ENCODE measurements at regions not wholly inside any gene's neighbourhood (a gene's known extent, or its start where the extent isn't known, plus 50 kb on each side); places are given as distances from the start of the nearest gene placed in this dataset.
"Not testable (repeated sequence)": the region's sequence is repeated elsewhere in the genome, so short reads cannot be mapped to it uniquely, and the experiment has no call there.

- H3K4me1 ChIP-seq (ENCODE audit: insufficient read depth, low read length), result peaks cover 25% of the 10 kb centered on the region
- no peaks in the 10 kb centered on the region for H3K27me3 ChIP-seq (ENCODE audit: insufficient read depth, low read length)
- H3K27ac ChIP-seq (ENCODE audit: low read length), result peak overlapping the region; percentile 45
- no peaks in the 10 kb centered on the region for H3K36me3 ChIP-seq (ENCODE audit: insufficient read depth, low read depth, low read length)
- H3K4me3 ChIP-seq (ENCODE audit: low read length), result peak overlapping the region; percentile 27; the same call in 1 of the 2 replicates
- H3K9ac ChIP-seq (ENCODE audit: low read depth, low read length), result peak overlapping the region; percentile 40; the same call in 1 of the 2 replicates
- H3K9me3 ChIP-seq (ENCODE audit: insufficient read depth, low read depth, low read length), result no peaks in the 10 kb centered on the region
Observed at GRCh38 chr10:32139223-32140073, 83.2 kb upstream of the KIF5B start.

- not testable (repeated sequence) for H3K36me3 ChIP-seq (ENCODE audit: insufficient read depth, low read depth, low read length); H3K4me3 ChIP-seq (ENCODE audit: low read length); H3K27me3 ChIP-seq (ENCODE audit: insufficient read depth, low read length); H3K27ac ChIP-seq (ENCODE audit: low read length); H3K9me3 ChIP-seq (ENCODE audit: insufficient read depth, low read depth, low read length); H3K9ac ChIP-seq (ENCODE audit: low read depth, low read length)
- H3K4me1 ChIP-seq (ENCODE audit: insufficient read depth, low read length), result peaks cover 25% of the 10 kb centered on the region
Observed at GRCh38 chr10:32136927-32137326, 80.7 kb upstream of the KIF5B start.

GRCh38 chr10:32135796-32136195, 79.6 kb upstream of the KIF5B start:
- not testable (repeated sequence) for H3K27me3 ChIP-seq (ENCODE audit: insufficient read depth, low read length); H3K9me3 ChIP-seq (ENCODE audit: insufficient read depth, low read depth, low read length); H3K27ac ChIP-seq (ENCODE audit: low read length); H3K4me3 ChIP-seq (ENCODE audit: low read length); H3K36me3 ChIP-seq (ENCODE audit: insufficient read depth, low read depth, low read length); H3K9ac ChIP-seq (ENCODE audit: low read depth, low read length)
- H3K4me1 ChIP-seq (ENCODE audit: insufficient read depth, low read length), result peaks cover 23% of the 10 kb centered on the region

- H3K27me3 ChIP-seq (ENCODE audit: insufficient read depth, low read length), result no peaks in the 10 kb centered on the region
- H3K4me3 ChIP-seq (ENCODE audit: low read length), result no peak overlapping the region
- no peak overlapping the region for H3K27ac ChIP-seq (ENCODE audit: low read length)
- H3K4me1 ChIP-seq (ENCODE audit: insufficient read depth, low read length), result no peaks in the 10 kb centered on the region; the same call in 1 of the 2 replicates
- H3K9ac ChIP-seq (ENCODE audit: low read depth, low read length), result peak overlapping the region; percentile 45; the same call in 1 of the 2 replicates
- H3K9me3 ChIP-seq (ENCODE audit: insufficient read depth, low read depth, low read length), result no peaks in the 10 kb centered on the region
- H3K36me3 ChIP-seq (ENCODE audit: insufficient read depth, low read depth, low read length), result no peaks in the 10 kb centered on the region
Observed at GRCh38 chr10:32132357-32132946, 76.2 kb upstream of the KIF5B start.

GRCh38 chr10:32131388-32131787, 75.2 kb upstream of the KIF5B start:
- no peaks in the 10 kb centered on the region for H3K27me3 ChIP-seq (ENCODE audit: insufficient read depth, low read length)
- no peak overlapping the region for H3K9ac ChIP-seq (ENCODE audit: low read depth, low read length)
- no peak overlapping the region for H3K27ac ChIP-seq (ENCODE audit: low read length)
- H3K9me3 ChIP-seq (ENCODE audit: insufficient read depth, low read depth, low read length), result no peaks in the 10 kb centered on the region
- no peak overlapping the region for H3K4me3 ChIP-seq (ENCODE audit: low read length)
- H3K4me1 ChIP-seq (ENCODE audit: insufficient read depth, low read length), result no peaks in the 10 kb centered on the region; the same call in 1 of the 2 replicates
- no peaks in the 10 kb centered on the region for H3K36me3 ChIP-seq (ENCODE audit: insufficient read depth, low read depth, low read length)

- Histone ChIP-seq H3K4me3 (ENCODE audit: low read length) (no peak overlapping the region), H3K27me3 (ENCODE audit: insufficient read depth, low read length) (no peaks in the 10 kb centered on the region), H3K9ac (ENCODE audit: low read depth, low read length) (no peak overlapping the region), H3K27ac (ENCODE audit: low read length) (no peak overlapping the region), H3K36me3 (ENCODE audit: insufficient read depth, low read depth, low read length) (no peaks in the 10 kb centered on the region), H3K4me1 (ENCODE audit: insufficient read depth, low read length) (no peaks in the 10 kb centered on the region; the same call in 1 of the 2 replicates), H3K9me3 (ENCODE audit: insufficient read depth, low read depth, low read length) (no peaks in the 10 kb centered on the region)
Observed at GRCh38 chr10:32130788-32131187, 74.6 kb upstream of the KIF5B start.

- H3K27me3 ChIP-seq (ENCODE audit: insufficient read depth, low read length), result no peaks in the 10 kb centered on the region
- H3K4me3 ChIP-seq (ENCODE audit: low read length), result no peak overlapping the region
- H3K27ac ChIP-seq (ENCODE audit: low read length), result no peak overlapping the region
- H3K9me3 ChIP-seq (ENCODE audit: insufficient read depth, low read depth, low read length), result no peaks in the 10 kb centered on the region
- no peaks in the 10 kb centered on the region for H3K4me1 ChIP-seq (ENCODE audit: insufficient read depth, low read length)
- H3K36me3 ChIP-seq (ENCODE audit: insufficient read depth, low read depth, low read length), result no peaks in the 10 kb centered on the region
- H3K9ac ChIP-seq (ENCODE audit: low read depth, low read length), result no peak overlapping the region
Observed at GRCh38 chr10:32125023-32125422, 68.8 kb upstream of the KIF5B start.

- Histone ChIP-seq H3K36me3 (ENCODE audit: insufficient read depth, low read depth, low read length) (no peaks in the 10 kb centered on the region), H3K4me3 (ENCODE audit: low read length) (no peak overlapping the region), H3K4me1 (ENCODE audit: insufficient read depth, low read length) (no peaks in the 10 kb centered on the region), H3K9me3 (ENCODE audit: insufficient read depth, low read depth, low read length) (no peaks in the 10 kb centered on the region), H3K9ac (ENCODE audit: low read depth, low read length) (no peak overlapping the region), H3K27me3 (ENCODE audit: insufficient read depth, low read length) (no peaks in the 10 kb centered on the region), H3K27ac (ENCODE audit: low read length) (no peak overlapping the region)
Observed at GRCh38 chr10:32123021-32123420, 66.8 kb upstream of the KIF5B start.

- Histone ChIP-seq H3K9me3 (ENCODE audit: insufficient read depth, low read depth, low read length) (no peaks in the 10 kb centered on the region), H3K4me3 (ENCODE audit: low read length) (no peak overlapping the region), H3K36me3 (ENCODE audit: insufficient read depth, low read depth, low read length) (no peaks in the 10 kb centered on the region), H3K9ac (ENCODE audit: low read depth, low read length) (no peak overlapping the region), H3K27me3 (ENCODE audit: insufficient read depth, low read length) (no peaks in the 10 kb centered on the region), H3K27ac (ENCODE audit: low read length) (no peak overlapping the region), H3K4me1 (ENCODE audit: insufficient read depth, low read length) (no peaks in the 10 kb centered on the region)
Observed at GRCh38 chr10:32121648-32122047, 65.4 kb upstream of the KIF5B start.

- Histone ChIP-seq H3K27ac (ENCODE audit: low read length) (no peak overlapping the region), H3K9ac (ENCODE audit: low read depth, low read length) (no peak overlapping the region), H3K9me3 (ENCODE audit: insufficient read depth, low read depth, low read length) (no peaks in the 10 kb centered on the region), H3K4me1 (ENCODE audit: insufficient read depth, low read length) (no peaks in the 10 kb centered on the region), H3K27me3 (ENCODE audit: insufficient read depth, low read length) (no peaks in the 10 kb centered on the region), H3K4me3 (ENCODE audit: low read length) (no peak overlapping the region), H3K36me3 (ENCODE audit: insufficient read depth, low read depth, low read length) (no peaks in the 10 kb centered on the region)
Observed at GRCh38 chr10:32120147-32120546, 63.9 kb upstream of the KIF5B start.

- no peak overlapping the region for H3K27ac ChIP-seq (ENCODE audit: low read length)
- no peak overlapping the region for H3K4me3 ChIP-seq (ENCODE audit: low read length)
- H3K36me3 ChIP-seq (ENCODE audit: insufficient read depth, low read depth, low read length), result no peaks in the 10 kb centered on the region
- no peaks in the 10 kb centered on the region for H3K9me3 ChIP-seq (ENCODE audit: insufficient read depth, low read depth, low read length)
- H3K4me1 ChIP-seq (ENCODE audit: insufficient read depth, low read length), result no peaks in the 10 kb centered on the region
- H3K9ac ChIP-seq (ENCODE audit: low read depth, low read length), result no peak overlapping the region
- H3K27me3 ChIP-seq (ENCODE audit: insufficient read depth, low read length), result no peaks in the 10 kb centered on the region
Observed at GRCh38 chr10:32114508-32114907, 58.3 kb upstream of the KIF5B start.

GRCh38 chr10:32112055-32112454, 55.8 kb upstream of the KIF5B start:
- Histone ChIP-seq H3K9me3 (ENCODE audit: insufficient read depth, low read depth, low read length) (no peaks in the 10 kb centered on the region), H3K27ac (ENCODE audit: low read length) (no peak overlapping the region), H3K4me1 (ENCODE audit: insufficient read depth, low read length) (no peaks in the 10 kb centered on the region), H3K36me3 (ENCODE audit: insufficient read depth, low read depth, low read length) (no peaks in the 10 kb centered on the region), H3K9ac (ENCODE audit: low read depth, low read length) (no peak overlapping the region), H3K4me3 (ENCODE audit: low read length) (no peak overlapping the region), H3K27me3 (ENCODE audit: insufficient read depth, low read length) (no peaks in the 10 kb centered on the region)

Data from iPS-20b (cell line).